ENCODE measurements at regions not wholly inside any gene's neighbourhood (a gene's known extent, or its start where the extent isn't known, plus 50 kb on each side); places are given as distances from the start of the nearest gene placed in this dataset.
"Not testable (repeated sequence)": the region's sequence is repeated elsewhere in the genome, so short reads cannot be mapped to it uniquely, and the experiment has no call there.

DNA sequence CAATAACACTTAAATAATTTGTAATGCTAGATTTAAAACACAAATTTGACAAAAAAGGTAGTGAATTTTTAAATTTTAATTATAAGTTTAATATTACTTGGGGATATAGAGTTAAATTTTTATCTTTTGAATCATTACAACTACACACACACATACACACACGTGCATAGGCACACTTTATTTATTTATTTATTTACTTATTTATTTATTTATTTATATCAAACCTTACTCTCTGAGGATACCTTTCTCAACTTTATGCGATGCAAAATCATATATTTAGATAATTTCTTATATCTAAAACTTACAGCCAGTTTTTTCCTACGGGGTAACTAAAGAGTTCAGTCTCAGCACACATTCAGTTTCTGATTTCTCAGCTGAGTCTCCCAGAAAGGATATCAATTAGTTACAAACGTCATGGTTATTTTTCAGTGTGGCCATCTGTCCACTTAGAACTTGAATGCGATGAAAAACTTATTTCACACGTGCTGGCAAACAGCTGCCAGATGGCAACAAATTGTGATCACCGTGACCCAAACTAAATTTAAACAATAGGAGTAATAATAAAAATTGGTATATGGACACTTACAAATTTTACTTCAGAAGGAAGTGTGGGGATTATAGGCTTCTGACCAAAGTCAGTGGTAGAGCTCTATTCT is 683.1 kb upstream of the PRR20A start:
- TF ChIP-seq, protein P1, sequence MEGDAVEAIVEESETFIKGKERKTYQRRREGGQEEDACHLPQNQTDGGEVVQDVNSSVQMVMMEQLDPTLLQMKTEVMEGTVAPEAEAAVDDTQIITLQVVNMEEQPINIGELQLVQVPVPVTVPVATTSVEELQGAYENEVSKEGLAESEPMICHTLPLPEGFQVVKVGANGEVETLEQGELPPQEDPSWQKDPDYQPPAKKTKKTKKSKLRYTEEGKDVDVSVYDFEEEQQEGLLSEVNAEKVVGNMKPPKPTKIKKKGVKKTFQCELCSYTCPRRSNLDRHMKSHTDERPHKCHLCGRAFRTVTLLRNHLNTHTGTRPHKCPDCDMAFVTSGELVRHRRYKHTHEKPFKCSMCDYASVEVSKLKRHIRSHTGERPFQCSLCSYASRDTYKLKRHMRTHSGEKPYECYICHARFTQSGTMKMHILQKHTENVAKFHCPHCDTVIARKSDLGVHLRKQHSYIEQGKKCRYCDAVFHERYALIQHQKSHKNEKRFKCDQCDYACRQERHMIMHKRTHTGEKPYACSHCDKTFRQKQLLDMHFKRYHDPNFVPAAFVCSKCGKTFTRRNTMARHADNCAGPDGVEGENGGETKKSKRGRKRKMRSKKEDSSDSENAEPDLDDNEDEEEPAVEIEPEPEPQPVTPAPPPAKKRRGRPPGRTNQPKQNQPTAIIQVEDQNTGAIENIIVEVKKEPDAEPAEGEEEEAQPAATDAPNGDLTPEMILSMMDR (conservative IDR thresholded peaks at IDR 0.05; ENCODE audit: low read depth, low read length): no peak
- no peak overlapping the region for H3K4me3 ChIP-seq (ENCODE audit: low read depth, low read length)
- DNase-seq (ENCODE audit: low read depth): no peak

- no peak for DNase-seq (ENCODE audit: low read depth)
- TF ChIP-seq, protein P1 (conservative IDR thresholded peaks at IDR 0.05; ENCODE audit: low read depth, low read length): no peak
- no peak overlapping the region for H3K4me3 ChIP-seq (ENCODE audit: low read depth, low read length)
These were observed 681.4 kb upstream of the PRR20A start for GRCh38 chr13:56459286-56459685.

DNA sequence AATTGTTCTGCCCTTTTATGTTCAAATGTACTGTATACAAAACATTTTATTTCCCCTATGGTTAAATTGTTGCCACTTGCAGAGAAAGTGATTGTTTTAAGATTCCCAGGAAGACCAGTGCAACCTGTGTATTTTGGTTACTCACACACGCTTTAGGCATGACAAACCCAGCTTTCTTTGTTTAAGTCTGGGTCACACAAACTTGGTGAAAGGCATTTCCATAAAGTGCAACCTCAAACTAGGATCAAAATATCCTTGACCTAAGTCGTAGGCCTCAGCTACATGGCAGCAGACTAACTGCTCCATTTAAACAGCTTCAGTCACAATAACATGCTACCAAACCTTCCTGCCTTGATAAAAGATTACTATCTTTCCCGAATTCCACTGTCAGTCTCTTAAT is 639.0 kb upstream of the PRR20A start:
- no peak overlapping the region for H3K4me3 ChIP-seq (ENCODE audit: low read depth, low read length)
- no peak for DNase-seq (ENCODE audit: low read depth)
- TF ChIP-seq, protein P1 (conservative IDR thresholded peaks at IDR 0.05; ENCODE audit: low read depth, low read length): no peak

DNA sequence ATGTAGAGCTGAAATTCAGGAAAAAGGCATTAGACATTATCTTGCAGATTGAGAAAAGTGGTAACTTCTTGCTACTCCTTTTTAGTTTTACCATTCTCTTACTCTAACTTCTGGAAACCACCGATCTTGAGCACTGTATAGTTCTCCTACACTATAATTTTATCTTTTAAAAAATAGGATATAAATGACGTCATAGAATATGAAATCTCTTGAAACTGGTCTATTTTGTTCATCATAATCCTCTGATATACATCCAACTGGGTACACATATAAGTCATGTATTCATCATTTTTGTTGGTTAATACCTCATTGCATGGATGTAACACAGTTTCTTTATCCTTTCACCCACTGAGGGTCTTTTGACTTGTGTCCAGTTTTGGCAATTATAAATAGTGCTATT is 629.9 kb upstream of the PRR20A start:
- no peak overlapping the region for H3K4me3 ChIP-seq (ENCODE audit: low read depth, low read length)
- TF ChIP-seq, protein P1 (conservative IDR thresholded peaks at IDR 0.05; ENCODE audit: low read depth, low read length): no peak
- no peak for DNase-seq (ENCODE audit: low read depth)

DNA sequence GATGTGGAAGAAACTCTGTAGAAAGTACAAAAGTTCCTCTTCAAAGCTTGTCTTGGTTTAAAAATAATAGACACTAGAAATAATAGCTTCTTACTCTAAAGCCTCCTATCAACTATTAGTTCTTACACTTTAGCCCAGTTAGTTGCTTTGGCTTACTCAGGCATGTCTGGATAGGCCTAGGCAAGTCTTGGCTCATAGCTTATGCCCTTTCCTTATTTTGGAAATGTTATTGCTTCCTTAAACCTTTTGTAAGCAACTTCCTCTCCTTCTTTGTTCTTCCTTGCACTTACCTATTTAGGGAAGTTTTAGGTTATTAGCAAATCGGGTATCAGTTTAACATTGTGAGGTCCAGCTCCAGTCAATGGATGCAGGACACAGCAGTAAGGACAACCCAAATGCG is 628.4 kb upstream of the PRR20A start:
- DNase-seq (ENCODE audit: low read depth); H3K4me3 ChIP-seq (ENCODE audit: low read depth, low read length): not testable (repeated sequence)

DNA sequence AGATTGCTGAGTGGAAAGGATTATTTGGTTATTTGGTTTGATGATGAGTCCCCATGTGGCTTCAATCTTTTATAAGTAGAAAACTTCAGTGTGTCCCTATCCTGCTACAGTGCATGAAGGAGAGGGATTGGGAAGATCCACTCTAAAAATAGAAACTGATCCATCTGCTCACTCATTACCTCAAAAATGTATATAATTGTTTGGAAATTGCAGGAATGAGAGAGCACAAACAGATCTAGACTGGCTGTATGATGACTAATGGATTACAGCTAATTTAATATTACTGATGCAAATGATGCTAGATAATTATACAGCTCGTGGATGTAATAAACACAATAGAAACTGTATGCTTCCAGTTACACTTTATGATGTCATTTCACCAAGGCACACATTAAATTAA is 625.3 kb upstream of the PRR20A start:
- TF ChIP-seq, protein P1 (conservative IDR thresholded peaks at IDR 0.05; ENCODE audit: low read depth, low read length): no peak
- DNase-seq (ENCODE audit: low read depth): no peak
- no peak overlapping the region for H3K4me3 ChIP-seq (ENCODE audit: low read depth, low read length)

DNA sequence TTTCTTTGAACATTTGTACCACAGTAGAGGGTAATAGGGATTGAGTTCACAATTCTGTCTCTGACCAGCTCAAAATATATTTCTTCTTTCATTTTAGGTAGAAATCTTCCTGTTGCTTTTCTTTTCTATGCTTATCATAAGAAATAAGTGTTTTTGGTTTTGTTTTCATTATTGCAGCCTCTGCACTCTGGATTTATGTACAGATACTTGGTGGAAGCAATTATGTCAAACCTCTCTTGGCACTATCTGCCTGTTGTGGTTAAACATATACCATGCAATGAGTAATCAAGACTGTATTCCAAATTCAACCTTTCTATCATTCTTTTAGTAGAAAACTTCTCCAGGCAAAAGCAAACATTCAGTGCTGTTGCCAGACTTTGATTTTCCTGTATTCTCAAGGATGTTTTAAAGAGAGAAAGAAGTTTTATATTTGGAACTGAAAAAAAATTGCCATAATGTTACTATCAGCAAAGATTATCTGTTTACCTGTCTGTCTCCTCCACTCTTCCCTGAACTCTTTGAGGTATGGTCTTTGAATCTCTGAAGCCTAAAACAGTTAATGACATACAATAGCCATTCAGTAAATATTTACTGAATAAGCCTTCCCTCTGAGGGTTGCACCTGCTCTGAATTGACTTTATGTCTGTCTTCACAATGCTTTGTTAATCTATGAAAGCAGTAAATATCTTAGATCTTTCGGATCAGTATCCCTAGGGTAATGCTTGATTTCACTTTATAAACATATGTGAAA is 612.5 kb upstream of the PRR20A start:
- TF ChIP-seq, protein P1 (conservative IDR thresholded peaks at IDR 0.05; ENCODE audit: low read depth, low read length): no peak
- no peak overlapping the region for H3K4me3 ChIP-seq (ENCODE audit: low read depth, low read length)
- DNase-seq (ENCODE audit: low read depth): no peak
